CD4-positive, alpha-beta T cell treated with Interferon gamma for 1 hour (primary cell): ENCODE measurements at regions not wholly inside any gene's neighbourhood (a gene's known extent, or its start where the extent isn't known, plus 50 kb on each side); places are given as distances from the start of the nearest gene placed in this dataset.
"Not testable (repeated sequence)": the region's sequence is repeated elsewhere in the genome, so short reads cannot be mapped to it uniquely, and the experiment has no call there.

Experiments
- DNase-seq: peaks from one replicate; pipeline ENCODE4 v3.0.0-alpha.2; 2020

DNA sequence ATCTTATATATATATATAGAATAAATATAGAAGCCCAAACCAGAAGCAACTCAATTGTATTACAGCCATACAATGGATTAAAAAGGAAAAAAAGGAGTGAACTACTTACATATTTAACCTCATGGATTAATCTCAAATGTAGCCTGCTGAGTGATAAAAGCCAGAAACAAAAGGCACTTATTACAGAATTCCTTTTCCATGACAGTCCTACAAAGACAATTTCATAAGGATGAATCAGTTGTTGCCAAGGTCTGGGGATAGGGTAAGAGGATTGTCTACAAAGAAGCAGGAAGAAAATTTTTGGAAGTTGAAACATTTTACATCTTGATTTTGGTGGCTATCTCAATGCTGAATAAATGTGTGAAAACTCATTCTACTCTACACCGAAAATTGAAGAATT lies 103.9 kb upstream of the DCC start:
- no peak for DNase-seq

DNA sequence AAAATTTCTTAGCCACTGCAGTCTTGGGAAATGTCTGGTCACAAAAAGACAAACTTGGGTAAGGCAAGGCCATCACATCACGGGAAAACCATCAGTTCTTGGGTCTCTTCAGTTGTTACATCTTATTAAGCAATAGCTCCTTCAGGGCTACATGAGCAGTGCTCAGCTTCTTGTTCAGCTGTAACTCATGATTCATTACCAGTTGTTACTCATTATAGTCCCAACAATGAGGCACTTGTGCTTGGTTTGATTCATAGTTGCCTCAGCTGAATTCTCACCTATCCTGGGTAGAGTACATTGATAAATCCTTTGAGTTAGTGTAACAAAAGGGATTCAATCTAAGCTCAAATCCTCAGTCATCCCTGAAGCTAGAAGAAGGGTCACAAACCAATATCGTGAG lies 102.4 kb upstream of the DCC start:
- no peak for DNase-seq

DNA sequence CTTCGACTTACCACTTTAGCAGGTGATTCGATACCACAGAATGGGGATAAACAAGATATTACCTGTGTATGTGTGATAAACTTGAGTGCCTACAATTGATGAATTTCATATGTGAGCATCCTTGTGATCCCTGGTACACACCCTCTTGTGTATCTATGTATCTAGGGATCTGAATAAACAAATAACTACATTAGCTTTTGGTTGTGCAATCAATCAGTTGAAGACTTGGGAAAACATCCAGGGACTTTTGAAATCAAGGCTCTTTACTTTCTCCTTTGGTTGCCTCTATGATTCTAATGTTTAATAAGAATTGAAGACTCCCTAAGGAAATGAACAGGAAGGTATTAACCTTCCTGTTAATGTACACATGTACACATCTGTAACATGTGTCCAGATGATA lies 97.3 kb upstream of the DCC start:
- no peak for DNase-seq

DNA sequence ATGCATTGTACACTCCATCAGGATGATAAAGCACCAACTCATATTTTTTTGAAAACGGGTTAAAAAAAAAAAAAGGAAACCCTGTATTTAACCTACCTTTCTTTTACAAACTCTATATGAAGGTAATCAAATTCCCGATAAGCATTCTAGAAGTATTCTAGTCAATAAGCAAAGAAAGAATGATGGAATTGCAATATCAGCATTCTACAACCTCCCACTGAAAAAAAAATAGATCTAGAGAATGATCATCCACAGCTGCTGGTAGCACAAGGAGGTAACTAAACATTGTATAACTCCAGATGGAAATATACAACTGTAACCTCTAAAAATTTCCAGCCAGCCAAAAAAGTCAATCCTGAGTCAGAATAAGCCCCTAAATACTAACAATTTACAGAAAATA lies 95.3 kb upstream of the DCC start:
- no peak for DNase-seq

DNA sequence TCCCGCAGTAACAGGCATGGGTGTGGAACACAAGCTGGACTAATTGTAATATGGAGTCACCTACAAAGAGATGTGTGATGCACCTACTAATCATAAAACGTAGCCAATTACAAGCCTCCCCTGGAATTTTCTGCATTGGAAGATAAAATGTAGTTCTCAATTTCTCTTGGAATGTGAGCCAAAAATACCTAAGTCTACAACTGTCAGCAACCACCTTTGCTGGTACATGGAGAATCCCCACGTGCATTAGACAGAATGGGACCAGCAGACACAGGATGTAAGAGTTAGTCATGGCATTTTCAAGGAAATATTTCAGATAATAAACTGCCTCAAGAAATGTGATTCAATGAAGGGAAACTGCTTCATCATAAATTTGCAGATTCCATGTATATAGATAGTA lies 85.6 kb upstream of the DCC start:
- no peak for DNase-seq

DNA sequence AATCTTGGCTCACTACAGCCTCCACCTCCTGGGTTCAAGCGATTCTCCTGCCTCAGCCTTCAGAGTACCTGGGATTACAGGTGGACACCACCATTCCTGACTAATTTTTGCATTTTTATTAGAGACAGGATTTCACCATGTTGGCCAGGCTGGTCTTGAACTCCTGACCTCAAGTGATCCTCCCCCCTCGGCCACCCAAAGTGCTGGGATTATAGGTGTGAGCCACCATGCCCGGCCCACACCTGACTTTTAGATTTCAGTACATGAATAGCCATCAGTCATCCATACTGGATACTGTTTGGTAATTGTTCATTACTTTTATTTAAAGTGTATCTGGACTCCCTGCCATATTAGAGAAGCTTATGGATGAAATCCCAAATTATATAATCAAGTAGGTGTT lies 82.6 kb upstream of the DCC start:
- DNase-seq = not testable (repeated sequence)

DNA sequence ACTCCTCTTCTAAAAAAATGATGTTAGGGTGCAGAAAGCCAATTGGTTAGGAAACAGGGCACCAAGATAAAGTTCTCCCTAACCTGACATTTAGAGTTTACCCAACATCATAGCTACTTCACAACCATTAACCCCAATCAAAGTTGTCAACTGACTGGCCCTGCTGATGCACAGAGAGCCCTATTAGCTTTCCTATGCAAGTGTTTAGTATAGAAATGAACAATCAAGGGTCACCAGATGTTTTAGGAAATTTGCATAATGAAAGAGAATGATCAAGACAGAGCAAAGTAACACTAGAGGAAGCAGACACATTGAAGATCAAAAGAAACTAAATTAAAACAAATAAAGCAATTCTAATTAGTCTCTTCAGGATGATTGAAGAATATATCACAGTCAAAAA lies 64.2 kb upstream of the DCC start:
- no peak for DNase-seq

DNA sequence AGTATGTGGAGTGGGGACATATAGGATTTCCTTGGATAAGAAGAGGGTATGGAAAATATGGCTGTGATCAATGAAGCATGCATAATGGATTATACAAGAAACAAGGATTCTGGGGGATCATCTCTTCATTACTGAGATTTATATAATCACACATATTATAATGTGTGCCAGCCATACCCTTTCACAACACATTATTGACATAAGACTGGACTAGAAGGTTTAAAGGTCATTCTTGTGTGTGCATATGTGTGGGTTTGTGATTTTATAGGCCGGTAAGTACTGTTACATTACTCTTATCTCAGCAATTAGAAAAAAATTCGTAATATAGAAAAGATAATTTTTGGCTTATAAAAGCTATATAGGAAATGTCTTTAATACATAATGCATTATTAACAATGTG lies 62.2 kb upstream of the DCC start:
- DNase-seq = no peak

DNA sequence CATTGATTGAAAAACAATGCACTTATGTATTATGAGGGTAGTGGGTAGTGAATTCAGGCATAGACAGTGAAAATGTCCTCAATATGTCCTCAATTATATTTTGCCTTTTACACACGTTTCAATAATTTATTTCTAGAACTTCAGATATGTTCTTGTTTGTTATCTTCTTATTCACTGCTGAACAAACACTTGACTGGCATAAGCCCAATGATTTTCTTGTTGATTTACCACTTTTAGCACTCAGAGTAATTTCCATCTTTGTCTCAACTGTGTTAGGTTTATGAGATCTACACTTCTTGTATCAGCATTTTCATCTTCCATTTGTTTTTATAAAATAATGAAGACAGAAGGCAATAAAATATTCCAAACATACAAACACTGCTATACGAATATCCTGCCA lies 61.8 kb upstream of the DCC start:
- DNase-seq = no peak

GRCh38 chr18:52280702-52281101 lies 59.3 kb upstream of the DCC start:
- no peak for DNase-seq

- DNase-seq = no peak
Observed at GRCh38 chr18:52283927-52284326, 56.1 kb upstream of the DCC start.

GRCh38 chr18:52286675-52287074 lies 53.3 kb upstream of the DCC start:
- no peak for DNase-seq

GRCh38 chr18:52287151-52287550 lies 52.8 kb upstream of the DCC start:
- DNase-seq = no peak

- DNase-seq = peak; percentile 1
Observed at GRCh38 chr18:52288403-52289004, 51.5 kb upstream of the DCC start.

DNA sequence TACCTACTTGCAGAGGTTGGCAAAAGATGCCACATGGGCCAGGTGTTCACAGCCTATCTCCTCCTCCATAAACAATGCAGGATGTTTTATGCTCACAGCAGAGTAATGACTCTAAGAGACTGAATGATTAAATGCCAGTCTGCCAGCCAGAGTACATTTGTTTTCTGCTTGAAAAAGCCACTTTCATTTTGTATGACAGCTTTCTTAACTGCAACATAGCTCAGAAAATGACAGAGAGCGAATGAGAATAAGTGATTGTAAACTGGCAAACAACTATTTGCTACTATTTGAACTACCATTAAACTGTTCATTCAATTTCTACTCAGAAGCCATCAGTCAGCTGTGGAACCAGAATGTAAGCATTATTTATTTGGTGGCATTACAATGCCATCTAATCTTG lies 50.6 kb upstream of the DCC start:
- DNase-seq = no peak
